ENCODE measurements at regions not wholly inside any gene's neighbourhood (a gene's known extent, or its start where the extent isn't known, plus 50 kb on each side); places are given as distances from the start of the nearest gene placed in this dataset.
A peak's percentile ranks its signal among the peaks of the same experiment; 100 is the strongest.
"Not testable (repeated sequence)": the region's sequence is repeated elsewhere in the genome, so short reads cannot be mapped to it uniquely, and the experiment has no call there.

DNA sequence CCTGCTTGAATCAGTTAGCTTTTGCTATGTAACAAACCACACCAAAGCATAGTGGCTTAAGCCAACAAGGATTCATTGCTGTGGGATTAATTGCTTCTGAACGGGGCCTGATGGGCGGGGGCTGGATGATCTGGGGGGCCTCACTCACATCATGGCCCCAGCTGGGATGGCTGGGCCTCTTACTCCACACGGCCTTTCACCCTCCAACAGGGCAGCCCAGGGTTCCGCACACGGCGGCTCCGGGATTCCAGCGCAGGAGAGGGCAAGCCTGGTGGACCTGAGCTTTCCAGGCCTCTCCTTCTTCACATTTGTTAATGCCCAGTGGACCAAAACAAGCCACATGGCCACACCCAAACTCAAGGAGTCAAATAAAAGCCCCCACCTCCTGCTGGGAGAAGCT, 86.3 kb upstream of the PHLPP1 start:
- DNase-seq (no peak), ATAC-seq (no peak)

DNA sequence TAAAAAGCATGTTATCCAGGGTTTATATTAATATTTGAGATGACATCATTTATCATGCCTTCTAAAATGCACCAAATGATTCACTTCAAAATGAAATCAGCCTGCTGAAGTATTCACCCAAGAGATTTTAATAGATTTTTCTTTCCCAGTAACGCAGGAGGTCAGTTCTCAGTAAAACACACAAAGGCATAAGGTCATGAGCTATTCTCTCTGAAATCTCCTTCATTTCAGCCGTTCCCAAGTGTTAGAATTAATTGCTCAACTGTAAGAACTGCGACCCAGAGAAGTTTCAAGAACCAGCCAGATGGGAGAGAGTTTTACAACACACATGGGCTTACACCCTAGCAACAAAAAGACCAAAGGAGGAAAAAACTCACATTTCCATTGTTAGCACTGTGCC, 84.2 kb upstream of the PHLPP1 start:
- ATAC-seq (no peak), DNase-seq (no peak)

DNA sequence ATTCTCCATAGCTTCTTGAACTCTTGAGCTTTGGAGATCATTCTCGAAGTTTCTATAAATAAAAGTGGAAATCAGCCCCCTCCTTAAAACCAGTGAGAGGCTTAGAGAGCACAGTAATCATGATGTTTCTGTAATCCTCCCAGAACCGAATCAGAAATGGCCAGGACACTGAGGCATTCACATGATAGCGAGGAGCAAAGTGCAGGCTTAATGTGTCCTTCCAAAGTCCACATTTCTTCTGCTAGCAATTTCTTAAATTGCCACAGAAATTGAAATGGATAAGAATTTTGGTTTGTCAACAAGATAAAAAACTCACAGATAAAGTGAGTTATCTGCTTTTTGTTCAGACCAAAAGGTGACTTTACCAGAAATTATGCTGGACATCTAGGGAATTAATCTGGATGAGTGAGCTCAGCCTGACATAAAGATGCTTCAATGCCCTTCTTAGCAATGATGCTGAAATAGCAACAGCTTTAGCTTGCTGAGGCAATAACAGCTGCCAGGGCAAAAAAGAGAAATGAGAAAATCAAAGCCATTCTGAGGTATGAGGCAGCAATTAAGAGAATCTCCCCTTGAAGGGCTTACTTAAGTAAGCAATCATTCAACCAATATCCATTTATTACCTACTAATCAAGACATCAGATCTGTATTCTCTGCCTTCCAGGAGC, 82.4 kb upstream of the PHLPP1 start:
- no peak for ATAC-seq
- no peak for DNase-seq

DNA sequence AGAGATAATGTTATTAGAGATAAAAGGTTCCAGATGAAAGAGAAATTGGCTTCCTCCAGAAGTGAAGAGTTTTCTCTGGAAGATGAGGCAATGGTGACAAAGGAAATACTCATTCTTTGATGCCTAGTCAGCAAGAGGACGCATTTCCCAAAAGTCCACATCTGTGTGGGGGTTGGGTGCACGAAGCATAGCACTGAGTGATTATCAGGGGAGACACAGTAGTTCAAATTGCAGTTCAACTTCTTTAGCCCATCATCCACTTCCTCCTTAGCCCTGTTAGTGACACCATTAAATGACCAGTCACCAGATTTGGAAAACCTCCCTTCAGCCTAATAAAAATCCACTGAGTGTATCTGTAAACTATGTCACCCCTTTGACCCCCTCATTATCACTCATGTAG, 80.9 kb upstream of the PHLPP1 start:
- no peak for ATAC-seq
- DNase-seq, result no peak

DNA sequence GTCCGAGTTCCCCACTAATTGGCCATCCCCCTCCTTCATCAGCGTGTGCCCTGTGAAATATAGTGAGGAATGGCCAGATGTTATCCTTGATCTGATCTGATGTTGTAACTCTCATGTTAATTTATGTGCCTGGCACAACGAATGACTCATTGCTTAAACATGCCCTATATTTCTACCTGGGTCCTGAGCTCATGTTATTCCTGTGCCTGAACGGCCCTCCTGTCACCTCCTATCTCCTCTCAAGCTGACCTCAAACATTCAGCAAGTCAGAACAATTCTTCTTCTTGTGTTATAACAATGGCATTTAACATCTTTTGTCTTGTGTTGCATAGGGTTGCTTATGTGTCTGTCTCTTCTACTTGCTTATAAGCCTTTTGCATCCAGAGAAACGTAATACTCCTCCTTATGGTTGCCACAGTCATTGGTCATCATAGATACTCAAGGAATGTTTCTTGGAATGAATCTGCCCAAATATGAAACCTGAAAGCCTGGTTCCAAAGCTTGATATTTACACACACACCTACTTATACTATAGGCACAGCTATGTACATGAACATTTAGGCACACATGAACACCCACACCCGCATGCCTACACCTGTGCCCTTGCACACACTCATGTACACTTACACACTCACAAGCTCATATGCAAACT, 80.2 kb upstream of the PHLPP1 start:
- no peak for ATAC-seq
- no peak for DNase-seq

DNA sequence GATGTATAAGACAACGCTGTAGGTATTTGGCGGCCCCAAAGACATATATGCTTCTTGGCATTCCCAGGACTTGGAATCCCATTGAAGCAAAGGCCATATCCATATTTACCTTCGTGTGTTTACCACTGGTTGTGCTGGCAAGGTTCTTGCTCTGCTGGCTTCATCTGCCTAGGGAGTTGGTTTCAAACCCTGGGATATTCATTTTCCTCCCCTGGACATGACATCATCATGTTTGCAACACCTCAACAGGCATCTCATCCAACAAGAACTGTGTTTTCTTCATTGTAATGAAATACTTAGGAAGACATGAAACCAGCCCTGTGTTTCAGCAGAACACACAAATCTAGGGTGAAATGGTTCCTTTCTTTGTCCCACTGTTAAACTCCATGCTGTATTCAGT, 77.9 kb upstream of the PHLPP1 start:
- DNase-seq, result no peak

DNA sequence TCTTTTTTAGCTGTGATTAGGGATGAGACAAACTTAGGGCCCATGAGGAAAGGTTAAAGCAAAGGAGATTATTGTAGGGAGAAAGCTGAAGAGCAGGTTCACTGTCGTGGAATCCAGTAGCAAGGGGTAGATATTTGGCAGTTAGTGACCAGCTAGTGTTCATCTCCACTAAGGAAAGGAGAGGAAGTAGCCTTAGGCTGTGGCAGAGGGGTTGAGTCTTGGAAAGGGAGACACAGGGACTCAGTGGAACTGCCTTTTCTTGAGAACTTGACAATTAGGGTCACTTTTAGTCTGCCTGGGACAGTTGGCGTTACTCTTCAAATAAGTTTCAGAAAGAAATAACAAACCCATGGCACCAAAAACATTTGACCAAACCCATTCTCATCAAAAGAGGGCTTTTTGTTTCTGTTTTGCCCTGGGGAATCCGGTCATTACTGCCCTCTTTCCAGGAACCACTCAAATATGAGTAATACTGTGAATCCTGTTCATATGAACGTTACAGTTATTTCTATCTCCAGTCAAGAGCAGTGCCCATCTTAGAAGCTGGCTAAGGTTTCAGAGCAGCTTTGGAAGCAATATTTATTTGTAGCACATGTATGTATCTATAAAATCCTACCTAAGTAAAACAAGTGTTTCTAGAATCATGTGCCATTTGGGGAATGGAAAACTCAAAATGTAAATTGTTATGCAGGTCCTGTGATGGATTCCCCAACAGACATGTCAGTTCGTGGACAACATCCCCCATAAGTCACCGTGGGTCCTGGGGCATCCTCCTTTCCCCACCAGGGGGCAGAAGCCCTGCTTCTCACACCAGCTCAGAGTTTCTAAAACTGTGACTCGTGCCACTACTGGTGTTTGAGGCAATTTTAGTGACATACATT, 77.3 kb upstream of the PHLPP1 start:
- ATAC-seq, result peak; percentile 57
- peak; percentile 65 for DNase-seq

More for the DNA sequence above, 77.9 kb upstream of the PHLPP1 start:
- no peak for ATAC-seq

DNA sequence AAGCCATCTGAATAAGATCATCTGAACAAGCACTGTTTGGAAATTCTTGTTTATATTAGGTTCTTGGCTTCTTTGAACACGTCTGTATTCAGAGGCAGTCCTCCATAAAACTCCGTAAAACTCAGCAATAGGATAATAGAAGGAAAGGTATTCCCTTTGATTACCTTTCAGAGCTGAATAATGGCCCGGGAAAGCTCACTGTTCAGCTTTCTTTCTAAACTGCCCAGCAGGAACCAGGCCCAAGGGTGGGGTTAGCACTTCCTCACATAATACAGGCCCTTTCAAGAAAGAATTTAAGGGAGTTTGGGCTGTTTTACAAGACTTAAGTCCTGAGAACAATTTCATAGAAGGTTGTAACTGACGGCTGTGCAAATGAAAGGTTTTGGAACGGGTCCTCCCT, 72.2 kb upstream of the PHLPP1 start:
- ATAC-seq, result no peak

DNA sequence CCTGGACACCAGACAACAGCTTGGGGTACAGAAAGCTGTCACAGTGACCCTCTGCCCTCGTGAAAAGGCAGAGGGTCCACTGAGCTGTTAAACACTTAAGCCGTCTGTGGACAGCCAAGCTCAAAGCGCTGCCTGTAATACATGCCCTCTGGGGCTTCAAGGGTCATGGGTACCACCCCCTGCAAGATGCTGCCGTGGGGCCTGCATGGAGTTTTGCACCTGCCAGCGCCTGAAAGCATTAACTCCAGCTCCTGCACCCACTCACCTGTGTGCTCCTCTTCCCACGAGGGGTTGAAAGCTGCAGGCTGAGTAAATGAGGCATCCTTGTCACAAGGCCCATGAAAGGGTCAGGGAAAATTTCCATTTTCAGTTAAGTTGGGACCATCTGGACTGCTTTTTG, 70.6 kb upstream of the PHLPP1 start:
- DNase-seq (no peak), ATAC-seq (no peak)

More for the DNA sequence above, 72.2 kb upstream of the PHLPP1 start:
- DNase-seq, result no peak

DNA sequence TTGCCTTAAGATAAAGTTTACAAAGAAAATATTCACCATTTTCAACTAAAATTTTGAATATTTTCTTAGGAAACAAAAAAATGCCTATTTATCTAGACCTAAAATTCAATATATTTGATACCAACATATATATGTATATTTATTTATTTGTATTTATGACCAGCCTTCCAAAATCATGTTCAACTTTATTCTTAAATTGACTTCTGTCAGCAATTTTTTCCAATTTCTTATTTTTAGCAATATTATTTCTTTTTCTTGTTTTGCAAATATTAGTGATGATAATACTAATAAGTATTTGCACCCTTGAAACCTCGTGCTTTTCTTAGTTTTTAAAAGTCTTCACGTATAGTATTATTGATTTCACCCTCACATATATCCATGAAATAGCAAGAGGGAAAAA, 68.2 kb upstream of the PHLPP1 start:
- no peak for ATAC-seq
- no peak for DNase-seq

DNA sequence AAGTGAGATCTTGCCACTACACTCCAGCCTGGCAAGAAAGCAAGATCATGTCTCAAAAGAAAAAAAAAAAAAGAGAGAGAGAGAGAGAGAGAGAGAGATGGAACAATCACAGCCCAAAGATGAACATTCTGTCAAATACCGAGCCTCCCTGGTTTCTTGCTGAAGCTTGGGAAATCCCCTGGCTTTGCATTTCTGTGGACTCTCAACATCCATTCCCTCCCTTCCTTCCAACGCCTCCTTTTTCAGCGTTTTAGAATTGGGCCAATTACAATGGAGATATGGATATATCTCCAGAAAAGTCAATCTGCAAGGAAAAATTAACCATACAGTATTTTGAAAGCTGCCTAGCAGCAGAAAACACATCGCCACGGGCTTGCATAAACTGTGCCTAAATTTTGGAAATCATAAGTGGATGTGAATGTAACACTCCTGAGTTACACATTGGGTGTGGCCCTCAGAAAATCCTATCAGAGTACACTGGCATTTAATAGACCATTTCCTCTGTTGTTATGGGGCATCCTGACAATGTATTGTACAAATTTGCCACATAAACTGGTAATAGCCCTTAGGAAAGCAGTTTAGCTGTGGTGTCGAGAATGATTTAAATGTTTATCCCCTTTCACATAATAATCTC, 67.2 kb upstream of the PHLPP1 start:
- DNase-seq, result no peak
- no peak for ATAC-seq

DNA sequence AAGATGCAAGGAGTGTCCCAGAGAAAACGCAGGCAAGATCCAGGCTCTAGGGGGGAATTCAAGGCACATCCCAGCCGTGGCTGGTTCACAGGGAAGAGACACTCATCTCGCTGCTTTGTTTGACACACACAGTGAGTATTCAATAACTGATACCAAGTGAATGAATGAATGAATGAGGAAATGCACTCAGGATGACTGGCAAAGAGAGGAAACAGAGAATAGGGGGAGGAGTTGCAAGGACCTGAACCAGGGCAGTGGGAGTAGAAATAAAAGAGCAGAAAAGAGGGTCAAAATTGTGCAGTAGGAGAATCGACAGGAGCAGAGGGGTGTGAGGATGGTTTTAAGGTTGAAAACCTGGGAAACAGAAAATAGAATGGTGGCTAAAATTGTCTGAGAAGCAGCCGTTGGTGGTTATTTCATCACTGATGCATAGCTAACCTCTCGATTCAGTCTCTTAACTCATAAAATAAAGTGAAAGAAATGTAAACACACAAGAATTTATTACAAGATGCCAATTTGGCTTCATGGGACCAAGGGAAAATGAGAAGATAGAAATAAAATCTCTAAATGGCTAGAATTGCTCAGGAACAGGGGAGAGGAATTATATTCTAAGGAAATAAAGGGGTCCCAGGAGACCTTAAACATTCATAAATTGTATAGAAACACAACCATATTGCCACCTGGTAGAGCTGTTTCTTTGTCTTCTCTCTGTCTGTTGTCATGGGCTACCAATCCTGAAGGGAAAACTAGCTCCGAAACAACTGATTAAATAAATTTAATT, 63.9 kb upstream of the PHLPP1 start:
- DNase-seq, result no peak
- no peak for ATAC-seq

DNA sequence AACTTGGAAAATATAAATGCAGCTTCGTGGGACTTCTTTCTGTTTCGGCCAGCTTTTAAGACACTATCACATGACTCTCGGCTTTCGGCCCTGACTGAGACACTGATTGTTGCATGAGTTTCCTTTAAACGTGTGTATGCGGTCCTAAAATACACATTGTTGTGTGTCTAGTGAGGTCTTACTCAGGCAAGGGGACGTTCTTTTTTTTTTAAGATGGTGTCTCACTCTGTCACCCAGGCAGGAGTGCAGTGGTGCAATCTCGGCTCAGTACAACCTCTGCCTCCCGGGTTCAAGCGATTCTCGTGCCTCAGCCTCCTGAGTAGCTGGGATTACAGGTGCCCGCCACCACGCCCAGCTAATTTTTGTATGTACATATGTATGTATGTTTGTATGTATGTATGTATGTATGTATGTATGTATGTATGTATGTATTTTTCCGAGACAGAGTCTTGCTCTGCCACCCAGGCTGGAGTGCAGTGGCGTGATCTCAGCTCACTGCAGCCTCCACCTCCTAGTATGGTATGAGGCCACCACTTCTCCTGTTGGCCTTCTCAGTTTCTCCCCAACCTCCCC, 63.2 kb upstream of the PHLPP1 start:
- ATAC-seq, DNase-seq: not testable (repeated sequence)

DNA sequence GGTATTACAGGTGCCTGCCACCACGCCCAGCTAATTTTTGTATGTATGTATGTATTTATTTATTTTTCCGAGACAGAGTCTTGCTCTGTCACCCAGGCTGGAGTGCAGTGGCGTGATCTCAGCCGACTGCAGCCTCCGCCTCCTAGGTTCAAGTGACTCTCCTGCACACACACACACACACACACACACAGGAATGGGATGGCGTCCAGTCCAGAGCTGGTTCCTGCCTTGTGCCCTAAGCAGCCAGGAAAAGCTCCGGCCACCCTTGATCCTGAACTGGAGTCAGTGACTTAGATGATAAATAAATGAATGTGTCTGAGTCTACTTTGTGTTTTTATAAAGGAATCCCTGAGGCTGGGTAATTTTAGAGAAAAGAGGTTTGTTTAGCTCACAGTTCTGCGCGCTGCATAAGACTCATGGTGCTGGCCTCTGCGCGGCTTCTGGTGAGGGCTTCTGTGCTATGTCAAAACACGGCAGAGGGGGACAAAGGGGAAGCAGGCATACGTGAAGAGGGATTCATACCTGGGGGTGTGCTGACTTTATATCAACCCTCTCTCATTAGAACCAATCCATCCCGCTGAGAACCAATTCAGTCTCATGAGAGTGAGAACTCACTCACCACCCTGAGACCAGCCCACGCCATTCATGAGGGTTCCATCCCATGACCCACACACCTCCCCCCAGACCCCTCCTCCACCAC, 59.7 kb upstream of the PHLPP1 start:
- no peak for ATAC-seq
- DNase-seq, result no peak

DNA sequence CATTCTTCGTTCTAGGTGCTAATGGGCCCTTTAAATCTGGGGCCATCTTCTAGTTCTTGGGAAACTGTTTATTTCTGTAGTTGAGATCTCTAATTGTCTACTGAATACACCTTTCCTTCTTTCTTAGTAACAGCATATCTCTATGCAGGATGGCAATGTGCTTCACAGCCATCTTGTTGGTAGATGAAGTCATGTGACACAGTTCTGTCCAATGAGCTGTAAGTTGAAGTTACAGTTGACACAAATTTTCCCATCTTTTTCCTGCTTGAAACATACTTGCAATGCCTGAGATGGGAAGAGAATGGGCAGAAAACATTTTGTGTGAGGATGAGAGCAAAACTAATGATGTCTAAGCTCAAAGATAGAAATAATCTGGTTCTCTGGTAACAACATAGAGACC, 57.3 kb upstream of the PHLPP1 start:
- ATAC-seq (no peak), DNase-seq (no peak)

DNA sequence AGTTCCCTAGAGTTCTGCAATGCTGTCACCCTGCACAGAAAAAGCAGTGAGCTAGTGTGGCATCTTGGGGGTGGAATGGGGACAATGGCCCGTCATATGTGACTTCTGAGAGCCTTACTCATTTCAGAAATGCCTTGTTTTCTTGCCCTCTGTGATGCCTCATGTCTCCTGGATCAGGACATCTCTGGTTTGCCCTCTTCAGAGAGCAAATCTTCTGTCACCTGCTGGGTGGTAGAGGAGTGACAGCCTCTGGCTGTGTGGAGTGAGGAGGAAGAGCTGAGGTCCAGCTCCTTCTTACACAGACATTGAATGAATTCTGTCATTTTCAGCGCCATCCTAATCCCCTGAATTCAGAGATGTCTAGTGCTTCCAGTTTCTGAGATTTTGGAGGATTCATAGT, 55.6 kb upstream of the PHLPP1 start:
- DNase-seq, result no peak
- peak; percentile 46 for ATAC-seq

DNA sequence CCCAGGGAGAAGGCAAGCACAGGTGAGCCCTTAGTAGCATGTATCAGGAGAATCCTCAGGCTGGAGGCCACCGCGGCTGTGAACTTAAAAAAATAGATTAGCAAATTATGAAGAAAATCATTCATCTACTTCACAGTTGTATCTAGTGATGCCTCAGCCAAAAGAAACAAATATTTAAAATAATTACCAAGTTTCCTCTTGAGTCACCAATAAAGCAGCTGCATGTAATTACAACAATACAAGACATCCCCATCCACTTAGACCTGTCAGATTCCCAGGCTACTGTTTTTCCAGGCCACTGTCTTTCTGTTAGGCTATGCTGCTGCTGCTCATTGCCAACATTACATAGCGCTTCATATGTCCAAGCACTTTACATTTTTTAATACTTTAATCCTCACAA, 54.6 kb upstream of the PHLPP1 start:
- DNase-seq (no peak), ATAC-seq (no peak)

DNA sequence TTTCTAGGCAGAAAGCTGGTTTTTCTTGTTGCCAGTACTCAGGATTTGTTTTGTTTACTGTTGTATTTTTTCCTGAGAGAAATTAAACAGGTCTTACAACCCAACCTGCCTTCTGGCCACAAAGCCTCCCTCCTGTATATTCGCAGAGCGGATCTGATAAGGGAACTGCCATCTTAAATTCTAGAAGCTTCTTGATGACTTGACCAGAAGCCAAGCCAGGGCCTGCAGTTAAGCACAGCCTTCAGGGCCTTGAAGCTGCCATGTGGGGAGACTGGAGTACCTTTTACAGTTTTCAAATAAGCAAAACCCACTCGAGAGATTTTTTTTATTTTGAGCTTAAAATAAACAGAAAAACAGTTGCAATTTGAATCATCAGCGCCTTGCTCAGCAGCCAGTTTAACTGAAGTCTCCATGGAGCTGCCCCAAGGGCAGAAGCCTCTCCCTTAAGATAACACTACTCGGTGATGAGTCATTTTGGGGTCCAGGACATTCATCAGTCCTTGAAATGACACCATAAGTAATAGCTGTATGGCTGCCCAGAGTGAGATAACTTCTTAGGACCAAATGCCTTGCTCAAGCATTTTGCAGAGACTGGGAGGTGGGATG, 51.5 kb upstream of the PHLPP1 start:
- DNase-seq (no peak), ATAC-seq (no peak)

DNA sequence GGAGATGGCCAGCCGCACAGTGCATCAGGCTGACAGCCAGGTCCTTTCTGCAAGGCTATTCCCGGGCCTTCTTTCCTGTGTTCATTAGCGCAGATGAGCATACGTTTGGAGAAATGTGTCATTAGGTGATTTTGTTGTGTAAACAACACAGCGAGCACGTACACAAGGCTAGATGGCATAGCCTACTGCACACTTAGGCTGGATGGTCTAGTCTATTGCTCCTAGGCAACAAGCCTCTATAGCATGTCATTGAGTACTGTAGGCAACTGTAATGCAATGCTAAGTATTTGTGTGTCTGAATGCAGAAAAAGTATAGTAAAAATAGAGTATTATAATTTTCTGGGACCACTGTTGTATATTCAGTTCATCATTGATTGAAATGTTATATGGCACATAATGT, 50.9 kb upstream of the PHLPP1 start:
- ATAC-seq (no peak), DNase-seq (no peak)

DNA sequence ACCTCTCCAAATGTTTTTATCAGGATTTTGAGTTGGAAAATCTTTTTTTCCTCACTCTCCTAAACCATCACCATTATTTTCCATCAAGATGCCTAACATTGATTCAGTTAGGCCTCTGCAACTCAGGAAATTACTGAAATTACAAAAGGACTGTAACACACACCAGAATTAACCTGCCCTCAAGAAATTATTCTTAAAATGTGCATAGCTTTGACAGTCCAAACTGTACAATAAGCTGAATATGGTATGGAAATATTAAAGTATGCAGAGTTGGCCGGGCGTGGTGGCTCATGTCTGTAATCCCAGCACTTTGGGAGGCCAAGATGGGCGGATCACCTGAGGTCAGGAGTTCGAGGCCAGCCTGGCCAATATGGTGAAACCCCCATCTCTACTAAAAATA, 50.2 kb upstream of the PHLPP1 start:
- ATAC-seq, result no peak
- DNase-seq, result no peak

All from stimulated activated naive CD8-positive, alpha-beta T cell treated with anti-CD3 and anti-CD28 coated beads, Interleukin-15, Interleukin-2, amounts not matched to agents 100 U/mL and 50 U/mL, for 24 hours (primary cell).